Keratinocyte (primary cell): ENCODE measurements at regions not wholly inside any gene's neighbourhood (a gene's known extent, or its start where the extent isn't known, plus 50 kb on each side); places are given as distances from the start of the nearest gene placed in this dataset.

Experiments
- DNase-seq: peaks from one replicate; pipeline ENCODE4 v3.0.0-alpha.2; 2011; ENCODE audit warnings: low read depth, missing footprints, low spot score
- FAIRE-seq: peaks from 2 replicates; lab custom pipeline; 2011; peaks lifted over from hg19 to GRCh38; lab: Jason Lieb, UNC
- H2AFZ ChIP-seq: 2 replicates; pipeline ENCODE4 v1.6.0; 2012; ENCODE audit warnings: low read length, control low read depth, inconsistent platforms; ENCODE audit not compliant: control insufficient read depth
- H3K27ac ChIP-seq: 2 replicates; pipeline ENCODE4 v1.5.1; 2011; ENCODE audit warnings: low read length; ENCODE audit not compliant: control insufficient read depth, insufficient read depth
- H3K27me3 ChIP-seq: 3 replicates; pipeline ENCODE4 v1.6.0; 2011; ENCODE audit warnings: low read length; ENCODE audit not compliant: control insufficient read depth, insufficient read depth; ENCODE audit errors: extremely low read depth
- H3K36me3 ChIP-seq, 2 experiments: 2 replicates in 1 of 2; 3 replicates in 1 of 2; pipeline ENCODE4 v1.5.1; 2011; ENCODE audit warnings: low read length in 2 of 2, mild to moderate bottlenecking in 1 of 2; ENCODE audit not compliant: control insufficient read depth in 2 of 2, insufficient read depth in 2 of 2; ENCODE audit errors: extremely low read depth in 1 of 2
- H3K4me1 ChIP-seq: 3 replicates; pipeline ENCODE4 v1.5.1; 2011; ENCODE audit warnings: low read length; ENCODE audit not compliant: control insufficient read depth, insufficient read depth; ENCODE audit errors: extremely low read depth
- H3K4me2 ChIP-seq: 3 replicates; pipeline ENCODE4 v1.6.0; 2011; ENCODE audit warnings: low read depth, low read length; ENCODE audit not compliant: control insufficient read depth, insufficient read depth; ENCODE audit errors: extremely low read depth
- H3K4me3 ChIP-seq, 3 experiments: fragments of 200-600 bp in 1 of 3; sonication (generic) in 1 of 3; 2 replicates in 2 of 3; 3 replicates in 1 of 3; pipeline ENCODE4 v1.5.1; 2011 to 2016; ENCODE audit warnings: low read length in 3 of 3, mild to moderate bottlenecking in 3 of 3, control low read depth in 2 of 3, inconsistent platforms in 1 of 3, low read depth in 1 of 3, mixed read lengths in 1 of 3, mixed run types in 1 of 3, moderate library complexity in 1 of 3; ENCODE audit not compliant: control insufficient read depth in 2 of 3, insufficient read depth in 2 of 3; ENCODE audit errors: extremely low read depth in 1 of 3
- H3K79me2 ChIP-seq: 2 replicates; pipeline ENCODE4 v1.6.0; 2012; ENCODE audit warnings: low read length; ENCODE audit not compliant: control insufficient read depth, insufficient read depth
- H3K9ac ChIP-seq: 3 replicates; pipeline ENCODE4 v1.6.0; 2011; ENCODE audit warnings: low read length; ENCODE audit not compliant: control insufficient read depth, insufficient read depth; ENCODE audit errors: extremely low read depth
- H3K9me1 ChIP-seq: 3 replicates; pipeline ENCODE4 v1.6.0; 2011; ENCODE audit warnings: low read length; ENCODE audit not compliant: control insufficient read depth, insufficient read depth; ENCODE audit errors: extremely low read depth
- H3K9me3 ChIP-seq: 2 replicates; pipeline ENCODE4 v1.5.1; 2012; ENCODE audit warnings: low read depth, low read length; ENCODE audit not compliant: control insufficient read depth
- H4K20me1 ChIP-seq: 3 replicates; pipeline ENCODE4 v1.6.0; 2011; ENCODE audit warnings: low read length; ENCODE audit not compliant: control insufficient read depth, insufficient read depth; ENCODE audit errors: extremely low read depth
- CTCF ChIP-seq, 3 experiments: IDR thresholded peaks in 1 of 3; conservative IDR thresholded peaks in 1 of 3; optimal IDR thresholded peaks in 1 of 3; 2 replicates in 2 of 3; 3 replicates in 1 of 3; pipeline versions ENCODE3 to v1.5.1; 2011; ENCODE audit warnings: low read length in 3 of 3, mild to moderate bottlenecking in 3 of 3, moderate library complexity in 2 of 3, control low read depth in 1 of 3, inconsistent platforms in 1 of 3; ENCODE audit not compliant: insufficient read depth in 2 of 3; ENCODE audit errors: extremely low read depth in 1 of 3
- EZH2 ChIP-seq: IDR thresholded peaks from one replicate; pipeline ENCODE4 v1.6.1; 2012; ENCODE audit warnings: inconsistent platforms, mild to moderate bottlenecking, low read length, moderate library complexity
- dilution Hi-C: fragments of 300-500 bp; cut with MboI; formaldehyde crosslinking; loops from one replicate; pipeline ENCODE4 v1.7.0; 2020; ENCODE audit warnings: low sequenced_read_pairs; ENCODE audit not compliant: extremely low pct_ligation_motif_present

- no peak for DNase-seq
- FAIRE-seq = no peak
- Histone ChIP-seq H3K36me3 (no peaks in the 10 kb centered on the region), H3K79me2 (no peaks in the 10 kb centered on the region), H3K4me1 (no peaks in the 10 kb centered on the region), H4K20me1 (no peaks in the 10 kb centered on the region), H3K9ac (no peak overlapping the region), H3K27me3 (no peaks in the 10 kb centered on the region), H3K4me3 (no peak overlapping the region), H3K27ac (no peak overlapping the region), H3K4me2 (no peak overlapping the region), H3K9me1 (no peaks in the 10 kb centered on the region), H3K9me3 (no peaks in the 10 kb centered on the region), H2AFZ (no peak overlapping the region)
- TF ChIP-seq CTCF (optimal IDR thresholded peaks at IDR 0.05 in 1 of 3, IDR thresholded peaks at IDR 0.05 in 1 of 3, conservative IDR thresholded peaks at IDR 0.05 in 1 of 3; ENCODE audit: extremely low read depth in 1 of 3, insufficient read depth in 2 of 3, low read length in 3 of 3) (no peak), EZH2 (no peak)
- dilution Hi-C loops = no loop called here
Observed at GRCh38 chr18:26700728-26701127, 152.4 kb upstream of the KCTD1 start.

- H3K36me3 ChIP-seq = no peaks in the 10 kb centered on the region
- H3K79me2 ChIP-seq = no peaks in the 10 kb centered on the region
- no peaks in the 10 kb centered on the region for H3K9me3 ChIP-seq
- no peak overlapping the region for H3K9ac ChIP-seq
- FAIRE-seq = no peak
- H3K4me1 ChIP-seq = no peaks in the 10 kb centered on the region
- H2AFZ ChIP-seq = no peak overlapping the region
- no peak overlapping the region for H3K4me3 ChIP-seq
- no peaks in the 10 kb centered on the region for H3K9me1 ChIP-seq
- H3K4me2 ChIP-seq = no peak overlapping the region
- no peak for DNase-seq
- no peaks in the 10 kb centered on the region for H4K20me1 ChIP-seq
- no peaks in the 10 kb centered on the region for H3K27me3 ChIP-seq
- TF ChIP-seq EZH2 = no peak
- no peak for TF ChIP-seq CTCF (optimal IDR thresholded peaks at IDR 0.05 in 1 of 3, IDR thresholded peaks at IDR 0.05 in 1 of 3, conservative IDR thresholded peaks at IDR 0.05 in 1 of 3; ENCODE audit: extremely low read depth in 1 of 3, insufficient read depth in 2 of 3, low read length in 3 of 3)
- dilution Hi-C loops = no loop called here
- H3K27ac ChIP-seq = no peak overlapping the region
Observed at GRCh38 chr18:26700201-26700600, 151.8 kb upstream of the KCTD1 start.
